A549 (cell line): ENCODE measurements at regions not wholly inside any gene's neighbourhood (a gene's known extent, or its start where the extent isn't known, plus 50 kb on each side); places are given as distances from the start of the nearest gene placed in this dataset.

Experiments
- CEBPB ChIP-seq, 2 experiments: fragments of >200 bp in 1 of 2; sonication (Bioruptor Twin) in 1 of 2; formaldehyde crosslinking in 1 of 2; IDR thresholded peaks; 2 replicates each; pipeline ENCODE4 v1.6.1; 2012 to 2016
- CHD2 ChIP-seq: fragments of 150-350 bp; IDR thresholded peaks from 2 replicates; pipeline ENCODE4 v1.6.1; 2014; ENCODE audit warnings: low read length; ENCODE audit not compliant: partially characterized antibody
- CHD4 ChIP-seq: fragments of 200-600 bp; sonication (generic); IDR thresholded peaks from 2 replicates; pipeline ENCODE4 v1.6.1; 2016; ENCODE audit warnings: antibody characterized with exemption, mild to moderate bottlenecking, borderline replicate concordance
- EP300 ChIP-seq, 2 experiments: fragments of >200 bp; sonication (Bioruptor Twin); formaldehyde crosslinking; IDR thresholded peaks; 2 replicates in 1 of 2; 3 replicates in 1 of 2; pipeline ENCODE4 v1.6.1; 2016 to 2017
- KDM1A ChIP-seq: fragments of 200-600 bp; sonication (generic); IDR thresholded peaks from 2 replicates; pipeline ENCODE4 v1.6.1; 2016; ENCODE audit warnings: low read depth, mild to moderate bottlenecking
- NR3C1 ChIP-seq: fragments of >200 bp; sonication (Bioruptor Twin); formaldehyde crosslinking; IDR thresholded peaks from 3 replicates; pipeline ENCODE4 v1.6.1; 2017
- POLR2A ChIP-seq: IDR thresholded peaks from 2 replicates; pipeline ENCODE4 v1.6.1; 2012; ENCODE audit warnings: mild to moderate bottlenecking, low read length
- POLR2AphosphoS2 ChIP-seq: conservative IDR thresholded peaks from 2 replicates; pipeline ENCODE4 v1.6.1; 2012; ENCODE audit warnings: low read length, improper control_type of control experiment, inconsistent platforms
- RAD21 ChIP-seq, 2 experiments: fragments of >200 bp in 1 of 2; sonication (Bioruptor Twin) in 1 of 2; formaldehyde crosslinking in 1 of 2; IDR thresholded peaks in 1 of 2; conservative IDR thresholded peaks in 1 of 2; 2 replicates in 1 of 2; 3 replicates in 1 of 2; pipeline ENCODE4 v1.6.1; 2012 to 2018; ENCODE audit warnings: inconsistent platforms in 1 of 2
- ZC3H11A ChIP-seq: fragments of 450-650 bp; IDR thresholded peaks from 2 replicates; pipeline ENCODE4 v1.6.1; 2014; ENCODE audit warnings: antibody characterized with exemption, mild to moderate bottlenecking
- TF ChIP-seq, protein P1 (sequence below): fragments of 200-600 bp; sonication (generic); IDR thresholded peaks from 2 replicates; pipeline ENCODE4 v1.6.1; 2016; ENCODE audit warnings: antibody characterized with exemption, mild to moderate bottlenecking, moderate library complexity
- TF ChIP-seq, protein P2 (sequence below): fragments of >200 bp; sonication (Bioruptor Twin); formaldehyde crosslinking; IDR thresholded peaks from 3 replicates; pipeline ENCODE4 v1.5.1; 2016
- TF ChIP-seq, protein P3 (sequence below): fragments of >200 bp; sonication (Bioruptor Twin); formaldehyde crosslinking; IDR thresholded peaks from 3 replicates; pipeline ENCODE4 v1.6.1; 2016
- TF ChIP-seq, protein P4 (sequence below): fragments of 450-650 bp; IDR thresholded peaks from 2 replicates; pipeline ENCODE4 v1.6.1; 2014; ENCODE audit warnings: antibody characterized with exemption

DNA sequence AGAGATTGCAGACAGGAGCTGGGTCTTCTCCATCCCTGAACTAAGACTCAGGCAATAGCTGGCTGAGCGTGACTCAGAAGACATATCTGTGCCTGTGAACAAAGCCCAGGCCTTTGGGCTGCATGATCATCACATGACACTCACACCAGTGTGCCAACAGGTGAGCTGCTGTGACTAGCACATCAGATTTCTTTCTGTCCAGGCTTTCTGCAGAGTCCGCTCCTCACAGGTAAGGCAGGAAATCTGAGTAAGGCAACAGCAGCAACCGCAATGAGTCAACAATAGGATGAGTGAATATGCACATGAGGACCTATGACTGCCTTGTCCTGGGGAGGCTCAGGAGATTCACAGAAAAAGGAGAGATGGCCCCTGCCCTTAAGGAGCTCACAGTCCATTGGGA lies 293.6 kb downstream of the ACTL7B start:
- TF ChIP-seq, protein P1, sequence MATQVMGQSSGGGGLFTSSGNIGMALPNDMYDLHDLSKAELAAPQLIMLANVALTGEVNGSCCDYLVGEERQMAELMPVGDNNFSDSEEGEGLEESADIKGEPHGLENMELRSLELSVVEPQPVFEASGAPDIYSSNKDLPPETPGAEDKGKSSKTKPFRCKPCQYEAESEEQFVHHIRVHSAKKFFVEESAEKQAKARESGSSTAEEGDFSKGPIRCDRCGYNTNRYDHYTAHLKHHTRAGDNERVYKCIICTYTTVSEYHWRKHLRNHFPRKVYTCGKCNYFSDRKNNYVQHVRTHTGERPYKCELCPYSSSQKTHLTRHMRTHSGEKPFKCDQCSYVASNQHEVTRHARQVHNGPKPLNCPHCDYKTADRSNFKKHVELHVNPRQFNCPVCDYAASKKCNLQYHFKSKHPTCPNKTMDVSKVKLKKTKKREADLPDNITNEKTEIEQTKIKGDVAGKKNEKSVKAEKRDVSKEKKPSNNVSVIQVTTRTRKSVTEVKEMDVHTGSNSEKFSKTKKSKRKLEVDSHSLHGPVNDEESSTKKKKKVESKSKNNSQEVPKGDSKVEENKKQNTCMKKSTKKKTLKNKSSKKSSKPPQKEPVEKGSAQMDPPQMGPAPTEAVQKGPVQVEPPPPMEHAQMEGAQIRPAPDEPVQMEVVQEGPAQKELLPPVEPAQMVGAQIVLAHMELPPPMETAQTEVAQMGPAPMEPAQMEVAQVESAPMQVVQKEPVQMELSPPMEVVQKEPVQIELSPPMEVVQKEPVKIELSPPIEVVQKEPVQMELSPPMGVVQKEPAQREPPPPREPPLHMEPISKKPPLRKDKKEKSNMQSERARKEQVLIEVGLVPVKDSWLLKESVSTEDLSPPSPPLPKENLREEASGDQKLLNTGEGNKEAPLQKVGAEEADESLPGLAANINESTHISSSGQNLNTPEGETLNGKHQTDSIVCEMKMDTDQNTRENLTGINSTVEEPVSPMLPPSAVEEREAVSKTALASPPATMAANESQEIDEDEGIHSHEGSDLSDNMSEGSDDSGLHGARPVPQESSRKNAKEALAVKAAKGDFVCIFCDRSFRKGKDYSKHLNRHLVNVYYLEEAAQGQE = no peak
- TF ChIP-seq CHD4 (no peak), ZC3H11A (no peak), POLR2A (no peak), CEBPB (IDR thresholded peaks at IDR 0.05) (no peak), NR3C1 (no peak), RAD21 (conservative IDR thresholded peaks at IDR 0.05 in 1 of 2, IDR thresholded peaks at IDR 0.05 in 1 of 2) (no peak), CHD2 (no peak), EP300 (IDR thresholded peaks at IDR 0.05) (no peak), POLR2AphosphoS2 (no peak), KDM1A (no peak)
- TF ChIP-seq, protein P2, sequence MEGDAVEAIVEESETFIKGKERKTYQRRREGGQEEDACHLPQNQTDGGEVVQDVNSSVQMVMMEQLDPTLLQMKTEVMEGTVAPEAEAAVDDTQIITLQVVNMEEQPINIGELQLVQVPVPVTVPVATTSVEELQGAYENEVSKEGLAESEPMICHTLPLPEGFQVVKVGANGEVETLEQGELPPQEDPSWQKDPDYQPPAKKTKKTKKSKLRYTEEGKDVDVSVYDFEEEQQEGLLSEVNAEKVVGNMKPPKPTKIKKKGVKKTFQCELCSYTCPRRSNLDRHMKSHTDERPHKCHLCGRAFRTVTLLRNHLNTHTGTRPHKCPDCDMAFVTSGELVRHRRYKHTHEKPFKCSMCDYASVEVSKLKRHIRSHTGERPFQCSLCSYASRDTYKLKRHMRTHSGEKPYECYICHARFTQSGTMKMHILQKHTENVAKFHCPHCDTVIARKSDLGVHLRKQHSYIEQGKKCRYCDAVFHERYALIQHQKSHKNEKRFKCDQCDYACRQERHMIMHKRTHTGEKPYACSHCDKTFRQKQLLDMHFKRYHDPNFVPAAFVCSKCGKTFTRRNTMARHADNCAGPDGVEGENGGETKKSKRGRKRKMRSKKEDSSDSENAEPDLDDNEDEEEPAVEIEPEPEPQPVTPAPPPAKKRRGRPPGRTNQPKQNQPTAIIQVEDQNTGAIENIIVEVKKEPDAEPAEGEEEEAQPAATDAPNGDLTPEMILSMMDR = no peak
- TF ChIP-seq, protein P3, sequence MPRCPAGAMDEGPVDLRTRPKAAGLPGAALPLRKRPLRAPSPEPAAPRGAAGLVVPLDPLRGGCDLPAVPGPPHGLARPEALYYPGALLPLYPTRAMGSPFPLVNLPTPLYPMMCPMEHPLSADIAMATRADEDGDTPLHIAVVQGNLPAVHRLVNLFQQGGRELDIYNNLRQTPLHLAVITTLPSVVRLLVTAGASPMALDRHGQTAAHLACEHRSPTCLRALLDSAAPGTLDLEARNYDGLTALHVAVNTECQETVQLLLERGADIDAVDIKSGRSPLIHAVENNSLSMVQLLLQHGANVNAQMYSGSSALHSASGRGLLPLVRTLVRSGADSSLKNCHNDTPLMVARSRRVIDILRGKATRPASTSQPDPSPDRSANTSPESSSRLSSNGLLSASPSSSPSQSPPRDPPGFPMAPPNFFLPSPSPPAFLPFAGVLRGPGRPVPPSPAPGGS = no peak
- TF ChIP-seq, protein P4, sequence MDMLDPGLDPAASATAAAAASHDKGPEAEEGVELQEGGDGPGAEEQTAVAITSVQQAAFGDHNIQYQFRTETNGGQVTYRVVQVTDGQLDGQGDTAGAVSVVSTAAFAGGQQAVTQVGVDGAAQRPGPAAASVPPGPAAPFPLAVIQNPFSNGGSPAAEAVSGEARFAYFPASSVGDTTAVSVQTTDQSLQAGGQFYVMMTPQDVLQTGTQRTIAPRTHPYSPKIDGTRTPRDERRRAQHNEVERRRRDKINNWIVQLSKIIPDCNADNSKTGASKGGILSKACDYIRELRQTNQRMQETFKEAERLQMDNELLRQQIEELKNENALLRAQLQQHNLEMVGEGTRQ = no peak
